HG03354 (cell line): ENCODE measurements at regions not wholly inside any gene's neighbourhood (a gene's known extent, or its start where the extent isn't known, plus 50 kb on each side); places are given as distances from the start of the nearest gene placed in this dataset.

Experiments
- ATAC-seq: cut with Tn5 transposase; IDR thresholded peaks from one replicate; pipeline ENCODE4 v1.9.1; 2021; ENCODE audit warnings: mild to moderate bottlenecking; ENCODE audit not compliant: unreplicated experiment, poor library complexity, severe bottlenecking

- ATAC-seq, result no peak
These were observed 166.6 kb upstream of the DKK2 start for GRCh38 chr4:107202744-107203143.

GRCh38 chr4:107197121-107197520 is 161.0 kb upstream of the DKK2 start:
- no peak for ATAC-seq

- no peak for ATAC-seq
These were observed 160.2 kb upstream of the DKK2 start for GRCh38 chr4:107196312-107196711.

GRCh38 chr4:107194005-107194404 is 157.9 kb upstream of the DKK2 start:
- no peak for ATAC-seq

GRCh38 chr4:107192601-107193000 is 156.5 kb upstream of the DKK2 start:
- no peak for ATAC-seq

GRCh38 chr4:107187091-107187490 is 151.0 kb upstream of the DKK2 start:
- ATAC-seq, result no peak

GRCh38 chr4:107183155-107183774 is 147.2 kb upstream of the DKK2 start:
- peak; percentile 100 for ATAC-seq

- no peak for ATAC-seq
These were observed 146.2 kb upstream of the DKK2 start for GRCh38 chr4:107182347-107182746.

GRCh38 chr4:107166873-107167450 is 130.8 kb upstream of the DKK2 start:
- ATAC-seq, result no peak

- ATAC-seq, result no peak
These were observed 130.1 kb upstream of the DKK2 start for GRCh38 chr4:107166181-107166580.

GRCh38 chr4:107164962-107165475 is 128.9 kb upstream of the DKK2 start:
- no peak for ATAC-seq

- ATAC-seq, result no peak
These were observed 120.3 kb upstream of the DKK2 start for GRCh38 chr4:107156443-107156842.

- no peak for ATAC-seq
These were observed 119.3 kb upstream of the DKK2 start for GRCh38 chr4:107155366-107155765.

- ATAC-seq, result no peak
These were observed 117.8 kb upstream of the DKK2 start for GRCh38 chr4:107153956-107154355.

- ATAC-seq, result no peak
These were observed 117.1 kb upstream of the DKK2 start for GRCh38 chr4:107153228-107153627.

GRCh38 chr4:107151173-107151572 is 115.1 kb upstream of the DKK2 start:
- ATAC-seq, result no peak

- ATAC-seq, result no peak
These were observed 112.8 kb upstream of the DKK2 start for GRCh38 chr4:107148904-107149303.

GRCh38 chr4:107147873-107148272 is 111.8 kb upstream of the DKK2 start:
- ATAC-seq, result no peak

GRCh38 chr4:107138433-107138832 is 102.3 kb upstream of the DKK2 start:
- no peak for ATAC-seq

GRCh38 chr4:107133965-107134653 is 98.0 kb upstream of the DKK2 start:
- ATAC-seq, result no peak

- no peak for ATAC-seq
These were observed 95.2 kb upstream of the DKK2 start for GRCh38 chr4:107131295-107131694.
